ENCODE measurements at regions not wholly inside any gene's neighbourhood (a gene's known extent, or its start where the extent isn't known, plus 50 kb on each side); places are given as distances from the start of the nearest gene placed in this dataset.

DNA sequence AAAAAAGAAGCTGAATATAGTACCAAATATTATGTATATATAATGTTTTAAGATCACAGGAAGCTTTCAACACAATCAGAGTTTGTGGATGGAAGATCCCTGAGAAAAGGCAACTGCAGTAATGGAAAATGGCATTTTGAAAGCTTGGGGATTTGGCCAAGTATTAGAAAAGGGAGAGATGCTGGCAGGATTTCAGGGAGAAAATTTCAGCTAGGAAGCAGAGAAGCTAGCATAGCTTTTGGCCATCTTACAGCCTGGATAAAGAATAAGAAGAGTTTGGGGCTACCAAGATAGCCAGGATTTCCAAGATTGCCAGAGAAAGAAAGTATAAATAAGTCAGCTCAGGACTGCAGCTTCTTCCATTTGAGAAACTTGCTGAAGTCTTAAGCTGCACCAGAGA is 440.8 kb upstream of the LUZP2 start:
- TF ChIP-seq, protein P1, sequence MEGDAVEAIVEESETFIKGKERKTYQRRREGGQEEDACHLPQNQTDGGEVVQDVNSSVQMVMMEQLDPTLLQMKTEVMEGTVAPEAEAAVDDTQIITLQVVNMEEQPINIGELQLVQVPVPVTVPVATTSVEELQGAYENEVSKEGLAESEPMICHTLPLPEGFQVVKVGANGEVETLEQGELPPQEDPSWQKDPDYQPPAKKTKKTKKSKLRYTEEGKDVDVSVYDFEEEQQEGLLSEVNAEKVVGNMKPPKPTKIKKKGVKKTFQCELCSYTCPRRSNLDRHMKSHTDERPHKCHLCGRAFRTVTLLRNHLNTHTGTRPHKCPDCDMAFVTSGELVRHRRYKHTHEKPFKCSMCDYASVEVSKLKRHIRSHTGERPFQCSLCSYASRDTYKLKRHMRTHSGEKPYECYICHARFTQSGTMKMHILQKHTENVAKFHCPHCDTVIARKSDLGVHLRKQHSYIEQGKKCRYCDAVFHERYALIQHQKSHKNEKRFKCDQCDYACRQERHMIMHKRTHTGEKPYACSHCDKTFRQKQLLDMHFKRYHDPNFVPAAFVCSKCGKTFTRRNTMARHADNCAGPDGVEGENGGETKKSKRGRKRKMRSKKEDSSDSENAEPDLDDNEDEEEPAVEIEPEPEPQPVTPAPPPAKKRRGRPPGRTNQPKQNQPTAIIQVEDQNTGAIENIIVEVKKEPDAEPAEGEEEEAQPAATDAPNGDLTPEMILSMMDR (IDR thresholded peaks at IDR 0.05; ENCODE audit: low read depth, low read length), result no peak

DNA sequence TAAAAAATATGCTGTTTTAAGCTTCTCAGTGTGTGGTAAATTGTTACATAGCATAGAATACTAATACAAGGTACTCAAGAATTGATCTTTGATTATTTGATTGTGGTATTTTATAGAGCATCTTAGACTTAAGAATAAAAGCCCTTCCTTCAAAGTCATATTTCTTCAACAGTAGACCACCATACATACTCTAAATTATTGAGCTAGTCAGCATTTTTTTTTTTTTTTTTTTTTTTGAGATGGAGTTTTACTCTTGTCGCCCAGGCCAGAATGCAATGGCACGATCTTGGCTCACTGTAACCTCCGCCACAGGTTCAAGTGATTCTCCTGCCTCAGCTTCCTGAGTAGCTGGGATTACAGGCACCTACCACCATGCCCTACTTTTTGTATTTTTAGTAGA is 436.7 kb upstream of the LUZP2 start:
- no peak for DNase-seq (ENCODE audit: extremely low read depth, low read depth)
- TF ChIP-seq, protein P1 (IDR thresholded peaks at IDR 0.05; ENCODE audit: low read depth, low read length), result no peak

More for the DNA sequence above, 440.8 kb upstream of the LUZP2 start:
- no peak for DNase-seq (ENCODE audit: extremely low read depth, low read depth)

DNA sequence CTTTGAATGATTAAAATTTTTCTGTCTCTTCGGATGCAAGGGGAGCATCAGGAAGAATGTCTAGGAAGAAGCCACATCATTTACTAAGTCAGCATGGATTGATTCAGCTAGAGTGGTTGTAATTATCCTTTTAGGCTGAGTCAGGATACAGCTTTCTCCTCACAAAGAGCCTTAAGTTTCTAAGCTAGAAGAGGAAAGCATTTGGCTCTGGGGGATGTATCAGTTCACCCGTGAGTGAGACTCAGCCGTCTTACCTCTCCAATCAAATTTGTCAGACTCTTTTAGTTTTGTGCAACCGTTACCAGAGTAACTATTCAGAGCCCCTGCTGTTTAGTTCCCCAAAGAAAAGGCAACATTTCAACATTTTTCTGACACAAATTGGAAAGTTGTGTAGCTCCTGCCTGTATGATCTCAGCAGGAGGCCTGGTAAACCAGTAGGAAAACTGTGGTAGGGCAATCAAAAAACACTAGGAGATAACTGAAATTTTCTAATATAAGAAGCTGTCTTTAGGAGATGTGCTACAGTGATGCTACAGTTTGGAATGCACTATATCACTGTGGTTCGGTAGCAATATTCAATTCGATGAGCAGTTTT is 432.4 kb upstream of the LUZP2 start:
- DNase-seq (ENCODE audit: extremely low read depth, low read depth), result no peak
- TF ChIP-seq, protein P1 (IDR thresholded peaks at IDR 0.05; ENCODE audit: low read depth, low read length), result no peak

DNA sequence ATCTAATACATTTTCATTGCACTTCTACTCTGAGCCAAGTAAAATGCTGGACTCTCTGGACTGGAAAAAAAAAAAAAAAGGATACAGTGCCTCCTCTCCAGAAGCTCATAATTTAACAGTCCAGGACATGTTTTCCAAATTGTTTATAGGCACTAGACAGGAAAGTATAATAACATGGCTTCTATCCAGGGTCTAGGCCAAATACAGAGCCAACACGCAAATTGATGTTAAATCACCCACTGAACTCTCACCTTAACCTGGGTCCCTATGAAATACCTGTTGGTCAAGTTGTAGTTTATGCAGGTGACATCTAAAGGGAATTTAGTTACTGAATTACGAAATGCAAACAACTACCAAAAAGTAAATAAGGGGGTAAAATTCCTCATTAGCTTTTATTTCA is 428.7 kb upstream of the LUZP2 start:
- no peak for DNase-seq (ENCODE audit: extremely low read depth, low read depth)
- TF ChIP-seq, protein P1 (IDR thresholded peaks at IDR 0.05; ENCODE audit: low read depth, low read length), result no peak

DNA sequence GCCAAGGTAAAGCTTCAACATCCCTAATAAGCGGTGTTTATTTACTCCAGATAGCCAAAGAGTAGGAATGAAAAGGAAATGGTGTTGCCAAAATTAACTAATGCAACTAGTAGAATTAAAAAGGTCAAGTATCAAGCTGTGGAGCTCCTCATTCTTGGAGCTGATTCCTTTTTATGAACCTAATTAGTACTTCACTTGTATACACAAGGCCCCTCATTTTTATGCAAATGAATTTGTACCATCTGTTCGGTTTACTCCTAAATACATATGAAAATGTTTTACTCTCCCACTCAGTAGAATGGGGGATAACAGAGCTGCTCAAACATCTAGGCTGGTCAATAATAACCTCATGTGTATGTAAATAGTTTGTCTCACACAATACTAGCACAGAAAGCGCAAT is 426.4 kb upstream of the LUZP2 start:
- no peak for DNase-seq (ENCODE audit: extremely low read depth, low read depth)
- TF ChIP-seq, protein P1 (IDR thresholded peaks at IDR 0.05; ENCODE audit: low read depth, low read length), result no peak

DNA sequence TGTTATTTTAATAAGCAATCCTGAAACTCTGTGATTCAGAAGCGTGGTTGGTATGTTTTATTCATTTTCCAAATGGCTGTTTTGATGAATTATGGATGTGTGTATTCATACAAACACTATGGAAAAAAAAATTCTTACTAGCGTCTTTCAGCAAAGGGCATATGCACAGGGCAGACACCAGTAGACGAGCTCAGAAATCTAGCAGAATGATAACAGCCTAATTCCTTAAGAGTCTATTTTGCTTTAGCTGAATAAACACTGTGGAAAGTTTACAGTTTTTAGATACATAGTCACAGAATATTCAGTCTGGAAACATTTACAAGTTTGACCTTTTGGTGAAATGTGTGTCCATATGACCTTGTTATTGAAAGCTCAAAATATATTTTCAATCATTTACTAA is 418.8 kb upstream of the LUZP2 start:
- TF ChIP-seq, protein P1 (IDR thresholded peaks at IDR 0.05; ENCODE audit: low read depth, low read length), result no peak
- DNase-seq (ENCODE audit: extremely low read depth, low read depth), result no peak

DNA sequence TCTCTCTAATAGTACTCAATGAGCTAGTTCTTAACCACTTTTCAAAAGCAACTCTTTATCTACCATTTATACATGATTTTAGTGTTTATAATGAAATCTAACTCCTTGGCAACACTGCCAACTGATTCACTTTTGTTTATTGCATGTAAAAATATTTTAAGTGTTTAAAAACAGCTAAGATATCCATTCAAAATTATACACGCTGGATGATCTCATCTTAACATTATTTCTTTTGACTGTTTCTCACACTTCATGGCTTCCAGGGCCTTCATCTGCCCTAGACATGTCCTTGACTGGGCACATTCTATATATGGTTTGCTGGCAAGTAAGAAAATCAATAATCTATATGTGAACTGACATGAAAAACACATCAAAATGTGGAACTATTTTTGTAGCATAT is 414.6 kb upstream of the LUZP2 start:
- DNase-seq (ENCODE audit: extremely low read depth, low read depth), result no peak
- TF ChIP-seq, protein P1 (IDR thresholded peaks at IDR 0.05; ENCODE audit: low read depth, low read length), result no peak

Data from AG09319 (cell line).